ENCODE measurements at regions not wholly inside any gene's neighbourhood (a gene's known extent, or its start where the extent isn't known, plus 50 kb on each side); places are given as distances from the start of the nearest gene placed in this dataset.

DNA sequence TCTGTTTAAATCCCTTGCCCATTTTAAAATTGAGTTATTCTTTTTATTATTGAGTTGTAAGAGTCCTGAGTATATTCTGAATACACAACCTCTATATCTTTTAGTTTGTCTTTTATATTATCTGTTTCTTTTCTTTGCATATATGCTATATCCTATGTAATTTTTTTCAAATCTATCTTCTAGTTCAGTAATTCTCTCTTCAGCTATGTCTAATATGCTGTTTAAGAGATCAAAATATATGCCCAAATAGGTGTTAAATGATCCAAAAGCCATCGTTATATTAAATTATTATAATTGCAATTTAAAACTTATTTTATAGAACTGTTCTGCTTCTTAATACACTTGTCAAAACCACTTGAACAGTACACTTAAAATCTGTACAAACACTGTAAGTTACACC, 107.4 kb upstream of the TSPAN5 start:
- no peak for DNase-seq (ENCODE audit: low read depth, low spot score)

DNA sequence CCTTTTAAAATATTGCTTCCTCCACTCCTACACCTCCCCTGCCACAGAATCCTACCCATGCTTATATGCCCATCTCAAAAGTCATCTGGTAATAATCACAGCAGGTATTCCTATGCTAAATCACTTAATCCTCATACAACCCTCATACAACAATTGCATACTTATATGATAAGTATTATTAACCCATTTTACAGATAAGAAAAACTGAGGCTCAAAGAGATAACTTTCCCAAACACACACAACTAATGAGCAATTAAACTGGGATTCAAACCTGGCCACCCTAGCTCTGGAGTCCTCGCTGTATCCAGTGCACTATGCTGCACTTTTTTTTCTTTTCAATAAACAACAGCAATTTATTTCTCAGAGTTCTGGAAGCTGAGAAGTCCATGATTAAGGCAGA, 99.8 kb upstream of the TSPAN5 start:
- no peak for DNase-seq (ENCODE audit: low read depth, low spot score)

DNA sequence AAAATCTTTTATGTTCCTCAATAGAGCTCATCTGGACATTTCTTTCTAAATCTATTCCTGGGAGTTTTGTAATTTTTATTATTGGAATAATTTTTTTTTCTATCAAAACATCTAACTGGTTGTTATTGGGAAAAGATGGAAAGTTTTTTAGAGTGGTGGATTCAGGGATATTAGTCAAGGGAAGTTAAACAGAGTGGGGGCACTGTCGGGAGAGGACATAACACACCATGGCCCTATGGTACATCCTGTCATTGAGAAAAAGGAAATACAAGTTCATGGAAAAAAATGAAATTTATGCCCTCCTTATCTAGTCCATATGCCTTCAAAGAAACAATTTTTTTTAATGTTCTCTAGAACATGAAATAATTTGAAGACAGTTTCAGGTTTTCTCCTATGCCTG, 96.3 kb upstream of the TSPAN5 start:
- DNase-seq (ENCODE audit: low read depth, low spot score): no peak

DNA sequence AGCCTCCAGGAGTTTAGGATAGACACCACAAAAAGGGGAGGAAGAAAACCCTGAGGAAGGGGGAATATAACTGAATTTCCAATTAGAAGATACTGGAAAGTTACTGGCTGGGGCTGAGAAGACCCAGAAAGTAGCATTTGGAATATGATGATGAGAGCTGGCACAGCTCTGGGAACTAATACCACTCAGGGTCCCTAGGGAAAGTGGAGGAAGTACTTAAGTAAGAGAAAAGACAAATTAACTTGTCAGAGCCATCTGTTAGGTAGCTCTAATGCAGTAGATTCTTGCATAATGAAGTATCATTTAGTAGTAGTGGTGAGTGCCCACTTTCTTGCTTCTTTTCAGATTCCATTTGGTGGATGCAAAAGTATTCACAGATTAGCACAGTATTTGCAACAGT, 90.8 kb upstream of the TSPAN5 start:
- no peak for DNase-seq (ENCODE audit: low read depth, low spot score)

DNA sequence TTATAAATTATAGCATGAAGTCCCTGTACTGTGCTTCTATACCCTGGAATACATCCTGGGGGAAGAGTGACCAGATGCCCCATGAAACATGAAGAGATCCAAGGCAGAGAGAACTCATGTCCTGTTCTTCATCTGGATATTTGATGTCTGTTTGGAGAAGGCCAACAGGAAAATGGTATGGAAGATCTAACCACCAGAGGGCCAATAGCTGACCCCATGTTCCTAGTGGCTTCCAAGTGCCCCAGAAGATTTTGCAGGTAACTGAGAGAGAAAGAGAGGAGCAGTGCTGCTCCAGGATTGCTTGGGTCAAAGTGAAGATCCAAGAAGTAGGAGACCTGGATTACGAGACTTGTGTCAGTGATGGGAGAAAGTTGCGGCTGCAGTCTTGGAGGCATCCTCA, 90.2 kb upstream of the TSPAN5 start:
- no peak for DNase-seq (ENCODE audit: low read depth, low spot score)

DNA sequence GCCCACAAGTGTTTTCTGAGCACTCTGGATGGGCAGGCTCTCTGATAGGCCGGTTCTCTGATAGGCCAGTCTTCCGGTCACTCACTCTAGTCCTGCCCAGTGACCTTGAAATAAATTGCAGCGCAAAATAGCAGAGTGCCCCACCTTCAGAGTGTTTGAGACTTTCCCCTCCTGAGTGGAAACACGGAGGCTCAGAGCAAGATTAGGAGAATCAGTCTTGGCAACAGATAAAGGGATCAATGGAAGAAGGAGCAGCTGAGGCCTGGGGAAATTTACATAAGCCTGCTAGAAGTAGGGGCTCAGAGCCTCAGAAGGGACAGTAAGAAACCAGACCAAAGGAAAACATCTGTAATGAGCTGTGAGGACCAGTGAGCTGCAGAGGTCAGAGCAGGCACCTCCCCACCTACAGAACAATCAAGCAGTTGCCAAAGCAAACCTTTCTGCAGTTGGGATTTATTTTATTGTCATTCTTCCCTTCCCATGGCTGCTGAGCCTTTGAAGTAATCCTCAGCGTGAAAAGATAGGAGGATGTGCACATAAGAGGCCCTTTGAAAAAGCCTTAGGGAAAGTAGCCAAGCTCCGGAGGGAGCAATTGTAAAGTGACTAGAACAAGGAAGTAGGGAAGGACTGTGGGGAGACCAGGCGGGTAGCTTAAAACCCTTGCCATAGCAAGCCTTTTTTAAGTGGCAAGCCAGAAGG, 89.1 kb upstream of the TSPAN5 start:
- peak; percentile 34 for DNase-seq (ENCODE audit: low read depth, low spot score)

DNA sequence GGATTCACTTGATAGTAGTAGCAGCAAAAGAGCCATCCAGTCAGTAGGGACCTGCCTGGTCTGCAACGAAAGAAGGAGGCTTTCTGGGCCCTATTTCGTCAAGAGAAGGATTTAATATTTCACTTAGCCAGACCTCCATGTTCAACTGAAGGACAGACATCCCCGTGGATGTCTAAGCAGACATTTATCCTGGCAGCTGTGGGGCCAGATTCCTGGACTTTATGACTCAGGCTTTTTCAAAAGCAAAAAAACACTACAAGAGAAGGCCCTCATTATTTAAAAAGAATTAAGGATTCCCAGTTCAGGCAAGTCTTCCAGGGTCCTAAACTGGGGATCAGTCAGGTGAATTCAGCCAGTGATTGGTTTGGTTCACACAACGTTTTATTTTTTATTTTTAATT, 88.5 kb upstream of the TSPAN5 start:
- peak; percentile 28 for DNase-seq (ENCODE audit: low read depth, low spot score)

DNA sequence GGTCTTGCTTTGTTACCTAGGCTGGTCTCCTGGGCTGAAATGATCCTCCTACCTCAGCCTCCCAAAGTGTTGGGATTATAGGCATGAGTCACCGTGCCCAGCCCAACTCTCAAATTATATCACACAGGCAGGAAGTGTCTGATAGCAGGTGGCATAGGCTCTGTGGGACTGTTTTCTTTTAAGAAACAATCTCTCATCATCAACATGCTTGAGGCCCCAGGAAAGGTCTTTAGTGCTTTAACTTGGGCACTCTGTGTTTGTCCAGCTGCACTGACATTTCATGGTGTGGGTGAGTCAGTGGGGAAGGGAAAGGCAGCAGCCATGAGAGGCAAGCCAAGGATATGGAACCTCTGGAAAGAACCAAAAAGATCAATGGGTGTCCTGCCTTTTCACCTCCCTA, 88.1 kb upstream of the TSPAN5 start:
- peak; percentile 7 for DNase-seq (ENCODE audit: low read depth, low spot score)

DNA sequence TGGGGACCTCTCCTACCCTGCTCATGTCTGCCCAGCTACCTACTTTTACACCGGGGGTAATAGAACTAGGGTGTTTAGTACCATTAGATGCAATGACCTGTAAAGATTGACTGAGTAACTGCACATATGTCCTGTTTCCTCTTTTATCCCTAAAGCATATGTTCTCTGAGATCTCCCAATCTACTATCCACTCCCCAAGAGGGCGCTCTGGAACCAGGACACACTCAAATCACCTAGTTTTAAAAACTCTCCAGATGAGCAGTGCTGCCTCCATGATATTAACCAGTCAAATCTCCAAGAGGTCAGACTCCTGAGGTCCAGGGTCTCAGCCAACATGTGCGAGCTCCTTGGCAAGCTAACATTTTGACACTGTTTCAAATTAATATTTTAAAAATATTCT, 87.0 kb upstream of the TSPAN5 start:
- no peak for DNase-seq (ENCODE audit: low read depth, low spot score)

DNA sequence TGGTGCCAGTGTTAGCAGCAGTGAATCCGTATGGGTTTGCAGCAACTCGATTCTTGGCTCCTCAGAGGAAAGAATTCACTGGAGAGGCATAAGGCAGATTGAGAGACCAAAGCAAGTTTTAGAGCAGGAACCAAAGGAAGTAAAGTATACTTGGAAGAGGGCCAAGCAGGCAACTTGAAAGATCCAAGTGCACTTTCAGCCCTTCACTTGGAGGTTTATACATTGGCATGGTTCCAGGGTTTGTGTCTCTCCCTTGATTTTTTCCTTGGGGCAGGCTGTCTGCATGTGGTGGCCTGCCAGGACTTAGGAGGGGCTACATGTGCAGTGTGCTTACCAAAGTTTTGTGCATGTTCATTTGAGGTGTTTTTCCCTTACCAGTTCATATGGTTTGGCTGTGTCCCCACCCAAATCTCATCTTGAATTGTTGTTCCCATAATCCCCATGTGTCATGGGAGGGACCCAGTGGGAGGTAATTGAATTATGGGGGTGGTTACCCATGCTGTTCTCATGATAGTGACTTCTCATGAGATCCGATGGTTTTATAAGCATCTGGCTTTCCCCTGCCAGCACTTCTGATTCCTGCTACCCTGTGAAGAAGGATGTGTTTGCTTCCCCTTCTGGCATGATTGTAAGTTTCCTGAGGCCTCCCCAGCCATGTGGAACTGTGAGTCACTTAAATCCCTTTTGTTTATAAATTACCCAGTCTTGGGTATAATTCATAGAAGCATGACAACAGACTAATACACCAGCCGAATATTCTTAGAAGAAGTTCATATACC, 86.2 kb upstream of the TSPAN5 start:
- no peak for DNase-seq (ENCODE audit: low read depth, low spot score)

DNA sequence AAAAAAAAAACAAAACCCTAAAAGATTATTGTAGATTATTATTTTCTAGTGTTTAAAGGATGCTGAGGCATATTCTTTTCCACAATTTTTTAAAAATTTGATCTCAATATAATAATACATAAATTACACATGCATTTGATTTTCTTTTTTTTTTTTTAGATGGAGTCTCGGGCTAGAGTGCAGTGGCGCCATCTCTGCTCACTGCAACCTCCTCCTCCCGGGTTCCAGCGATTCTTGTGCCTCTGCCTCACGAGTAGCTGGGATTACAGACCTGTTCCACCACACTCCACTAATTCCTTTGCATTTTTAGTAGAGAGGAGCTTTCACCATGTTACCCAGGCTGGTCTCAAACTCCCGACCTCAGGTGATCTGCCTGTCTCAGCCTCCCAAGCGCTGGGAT, 83.5 kb upstream of the TSPAN5 start:
- no peak for DNase-seq (ENCODE audit: low read depth, low spot score)

DNA sequence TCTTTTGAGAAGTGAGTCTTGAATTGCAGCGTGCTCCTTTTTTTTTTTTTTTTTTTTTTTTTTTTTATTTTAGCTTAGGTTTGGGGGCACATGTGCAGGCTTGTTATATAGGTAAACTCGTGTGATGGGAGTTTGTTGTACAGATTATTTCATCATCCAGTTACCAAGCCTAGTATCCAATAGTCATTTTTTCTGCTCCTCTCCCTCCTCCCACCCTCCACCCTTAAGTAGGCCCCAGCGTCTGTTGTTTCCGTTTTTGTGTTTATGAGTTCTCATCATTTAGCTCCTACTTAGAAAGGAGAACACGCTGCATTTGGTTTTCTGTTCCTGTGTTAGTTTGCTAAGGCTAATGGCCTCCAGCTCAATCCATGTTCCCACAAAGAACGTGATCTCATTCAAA, 81.3 kb upstream of the TSPAN5 start:
- no peak for DNase-seq (ENCODE audit: low read depth, low spot score)

DNA sequence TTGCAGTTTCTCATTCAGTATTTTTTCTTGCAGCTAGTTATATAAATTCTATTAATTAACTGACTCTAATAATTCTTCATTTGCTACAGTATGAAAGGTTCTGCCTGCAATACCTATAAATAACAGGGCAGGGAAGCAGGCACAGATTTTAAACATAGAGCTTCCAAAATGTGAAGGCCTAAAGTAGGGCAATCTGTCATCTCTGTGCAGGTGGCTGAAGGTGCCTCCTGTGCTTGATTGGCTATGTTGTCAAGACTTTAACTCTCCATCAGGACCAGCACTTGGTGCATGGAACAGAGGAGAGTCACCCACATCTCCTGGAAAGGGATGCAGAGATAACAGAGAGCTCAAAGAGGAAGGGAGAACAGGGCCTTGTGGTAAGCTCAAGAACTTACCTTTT, 75.2 kb upstream of the TSPAN5 start:
- DNase-seq (ENCODE audit: low read depth, low spot score): no peak

DNA sequence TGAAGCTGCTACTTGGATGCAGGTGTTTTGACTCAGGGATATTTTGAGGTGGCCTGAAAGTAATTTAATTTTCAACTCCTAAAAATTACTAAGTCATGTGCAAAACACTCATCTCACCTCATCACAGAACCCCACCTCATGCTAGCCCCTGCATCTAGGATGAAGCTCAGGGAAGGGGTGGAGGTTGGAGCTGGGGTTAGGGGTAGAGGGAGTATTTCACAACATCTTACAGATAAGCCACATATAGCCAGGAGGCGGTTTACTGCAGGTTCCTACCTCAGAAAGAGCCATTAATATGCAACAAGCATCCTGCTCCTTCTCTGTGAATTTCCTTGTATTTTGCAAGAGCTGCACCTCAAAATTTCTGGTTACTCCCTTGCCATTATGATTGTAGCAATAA, 70.5 kb upstream of the TSPAN5 start:
- no peak for DNase-seq (ENCODE audit: low read depth, low spot score)

DNA sequence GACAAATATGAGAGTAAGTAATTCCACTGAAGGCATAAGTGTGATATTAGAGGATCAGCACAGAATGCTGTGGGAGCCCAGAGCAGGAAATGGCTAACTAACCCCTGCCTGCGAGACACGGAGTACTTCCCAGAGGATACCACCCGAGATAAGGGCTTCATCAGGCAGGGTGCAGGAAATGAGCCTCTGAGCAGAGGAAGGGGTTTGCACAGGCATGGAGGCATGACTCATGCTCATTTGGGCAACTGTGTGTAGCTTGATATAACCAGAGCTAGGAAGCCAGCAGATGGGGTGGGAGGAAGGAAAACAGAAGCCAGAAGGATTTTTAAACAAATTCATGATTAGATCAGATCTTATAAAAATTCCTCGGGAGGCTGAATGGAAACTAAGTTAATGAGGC, 70.0 kb upstream of the TSPAN5 start:
- DNase-seq (ENCODE audit: low read depth, low spot score): peak; percentile 56

DNA sequence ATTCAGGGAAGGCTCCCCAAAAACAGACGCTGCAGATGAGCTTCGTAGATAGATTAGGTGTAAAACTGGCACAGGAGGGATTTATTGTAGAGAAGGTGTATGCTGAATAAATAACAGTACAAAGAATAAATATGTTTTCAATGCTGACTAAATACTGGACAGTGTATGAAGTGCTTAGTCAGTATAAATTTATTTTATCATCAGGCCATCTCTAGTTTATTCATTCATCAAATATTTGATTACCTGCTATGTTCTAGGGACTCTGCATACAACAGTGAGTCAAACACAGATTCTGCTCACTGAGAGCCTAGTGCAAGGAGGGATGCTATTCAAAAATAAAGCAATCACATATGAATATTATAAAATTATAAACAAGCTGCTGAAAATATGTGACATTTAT, 63.6 kb upstream of the TSPAN5 start:
- DNase-seq (ENCODE audit: low read depth, low spot score): no peak

DNA sequence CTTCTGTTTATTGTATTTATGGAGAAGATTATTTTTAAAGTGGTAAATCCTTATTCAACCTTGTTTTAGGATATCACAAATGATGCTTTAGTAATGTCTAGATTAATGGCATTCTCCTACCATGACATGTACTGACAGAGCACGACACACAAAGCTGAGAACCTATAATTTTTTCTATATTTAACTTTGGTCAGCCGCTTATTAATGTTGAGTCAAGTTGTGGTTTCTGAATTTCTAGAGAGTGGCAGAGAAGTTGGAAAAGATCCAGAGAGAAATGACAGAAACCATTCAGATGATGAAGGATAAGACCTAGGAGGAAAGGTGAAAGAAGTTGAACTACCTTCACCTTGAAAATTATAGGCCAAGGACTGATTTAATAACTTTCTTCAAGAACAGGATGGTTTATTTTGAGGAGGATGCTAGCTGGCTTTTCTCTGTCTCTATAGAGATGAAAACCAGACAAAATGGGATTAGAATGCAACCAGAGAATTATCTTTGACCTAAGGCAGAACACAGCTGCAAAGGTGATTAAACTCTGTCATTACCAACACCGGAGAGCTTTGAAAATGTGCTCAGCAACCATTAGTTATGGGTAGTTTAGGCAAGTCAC, 62.6 kb upstream of the TSPAN5 start:
- DNase-seq (ENCODE audit: low read depth, low spot score): peak; percentile 8

DNA sequence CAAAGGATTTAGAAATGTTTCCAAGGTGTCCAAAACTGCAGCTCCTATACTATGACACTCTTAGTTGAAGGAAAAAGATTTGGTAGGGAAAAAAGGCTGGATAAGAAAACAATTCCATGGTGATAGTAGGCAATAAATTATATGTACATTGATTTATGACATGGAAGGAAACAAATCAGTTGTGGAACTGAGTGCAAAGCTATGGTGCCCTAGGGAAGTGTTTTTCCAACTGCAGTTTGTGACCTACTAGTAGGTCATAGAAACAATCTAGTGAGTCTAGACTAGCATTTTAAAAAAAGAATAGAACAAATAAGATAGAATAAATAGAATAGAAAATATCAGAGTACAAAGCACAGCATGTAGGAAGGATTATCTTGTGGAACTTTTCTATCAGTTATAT, 58.4 kb upstream of the TSPAN5 start:
- DNase-seq (ENCODE audit: low read depth, low spot score): no peak

DNA sequence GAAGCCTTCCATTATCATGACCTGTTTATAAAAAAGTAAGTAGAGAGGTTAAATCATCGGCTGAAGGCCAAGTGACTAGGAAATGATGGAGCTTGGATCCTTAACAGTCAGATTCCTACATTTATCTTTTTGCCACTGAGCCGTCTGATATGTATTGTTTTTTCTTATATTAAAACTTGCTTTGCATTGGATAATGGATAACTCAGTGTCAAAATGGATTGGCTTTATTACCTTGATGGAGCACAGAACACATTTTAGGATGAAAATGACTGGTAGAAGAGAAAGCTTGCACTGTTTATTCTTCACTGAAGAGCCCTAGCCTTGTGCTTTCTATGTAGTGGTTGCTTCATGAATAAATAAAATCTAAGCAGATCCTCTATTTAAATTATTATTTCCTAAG, 54.2 kb upstream of the TSPAN5 start:
- no peak for DNase-seq (ENCODE audit: low read depth, low spot score)

DNA sequence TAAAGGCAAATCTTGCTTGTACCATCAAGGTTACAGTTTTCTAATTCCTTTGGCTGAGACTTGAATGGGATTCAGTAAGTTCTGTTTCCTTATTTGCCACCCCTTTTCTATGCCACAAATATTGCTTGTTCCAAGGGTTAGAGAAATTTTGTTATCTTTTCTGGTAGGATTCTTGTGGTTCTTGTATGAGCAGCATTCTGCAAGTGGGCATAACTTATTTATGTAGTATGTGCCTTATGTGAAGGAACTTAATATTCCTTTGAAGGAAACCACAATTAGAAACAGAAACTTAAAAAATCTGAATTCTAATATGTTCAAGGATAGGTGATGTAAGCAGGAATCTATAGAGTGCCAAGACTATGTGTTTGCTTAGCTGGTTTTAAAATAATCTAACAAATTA, 53.1 kb upstream of the TSPAN5 start:
- peak; percentile 16 for DNase-seq (ENCODE audit: low read depth, low spot score)

DNA sequence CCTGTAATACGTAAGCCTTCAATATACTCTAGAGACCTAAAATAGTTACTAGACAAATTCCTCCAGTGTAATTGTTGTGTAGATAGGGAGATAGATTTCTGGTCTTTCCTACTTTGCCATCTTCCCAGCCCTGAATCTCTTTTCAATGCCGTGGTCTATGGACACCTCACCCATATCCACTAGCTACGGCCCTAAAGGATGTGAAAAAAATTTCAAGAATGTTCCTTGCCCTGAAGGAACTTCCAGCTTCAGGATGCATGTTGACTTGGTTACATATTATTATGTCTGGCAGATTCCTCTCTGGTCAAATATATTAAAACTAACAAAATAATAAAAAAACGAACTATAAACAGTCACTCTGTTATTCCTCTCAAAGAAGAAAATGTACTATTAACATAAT, 52.4 kb upstream of the TSPAN5 start:
- DNase-seq (ENCODE audit: low read depth, low spot score): peak; percentile 32

Measured in astrocyte of the hippocampus (primary cell).